ENCODE measurements at regions not wholly inside any gene's neighbourhood (a gene's known extent, or its start where the extent isn't known, plus 50 kb on each side); places are given as distances from the start of the nearest gene placed in this dataset.
"Not testable (repeated sequence)": the region's sequence is repeated elsewhere in the genome, so short reads cannot be mapped to it uniquely, and the experiment has no call there.

DNA sequence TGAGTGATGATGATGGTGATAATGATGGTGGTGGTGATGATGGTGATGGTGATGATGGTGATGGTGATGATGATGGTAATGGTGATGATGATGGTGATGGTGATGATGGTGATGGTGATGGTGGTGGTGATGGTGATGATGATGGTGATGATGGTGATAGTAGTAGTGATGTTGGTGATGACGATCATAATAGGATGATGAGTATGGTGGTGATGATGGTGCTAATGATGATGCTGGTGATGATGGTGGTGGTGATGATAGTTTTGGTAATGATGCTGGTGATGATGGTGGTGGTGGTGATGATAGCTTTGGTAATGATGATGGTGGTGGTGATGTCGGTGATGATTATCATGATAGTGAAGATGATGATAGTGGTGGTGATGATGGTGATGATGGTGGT is 171.5 kb upstream of the SFSWAP start:
- DNase-seq (ENCODE audit: low read depth, low spot score), result no peak

DNA sequence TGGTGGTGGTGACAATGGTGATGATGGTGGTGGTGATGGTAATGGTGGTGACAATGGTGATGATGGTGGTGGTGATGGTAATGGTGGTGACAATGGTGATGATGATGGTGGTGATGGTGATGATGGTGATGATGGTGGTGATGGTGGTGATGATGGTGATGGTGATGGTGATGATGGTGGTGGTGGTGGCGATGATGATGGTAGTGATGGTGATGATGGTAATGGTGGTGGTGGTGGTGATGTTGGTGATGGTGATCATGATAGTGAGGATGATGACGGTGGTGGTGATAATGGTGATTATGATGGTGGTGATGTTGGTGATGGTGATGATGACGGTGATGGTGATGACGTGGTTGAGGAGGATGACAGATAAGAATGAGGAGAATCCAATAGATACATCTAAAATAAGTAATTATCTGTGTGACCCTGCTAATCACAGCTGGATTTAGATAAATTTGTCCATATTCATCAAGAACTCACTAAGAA is 170.7 kb upstream of the SFSWAP start:
- DNase-seq (ENCODE audit: low read depth, low spot score), result no peak

DNA sequence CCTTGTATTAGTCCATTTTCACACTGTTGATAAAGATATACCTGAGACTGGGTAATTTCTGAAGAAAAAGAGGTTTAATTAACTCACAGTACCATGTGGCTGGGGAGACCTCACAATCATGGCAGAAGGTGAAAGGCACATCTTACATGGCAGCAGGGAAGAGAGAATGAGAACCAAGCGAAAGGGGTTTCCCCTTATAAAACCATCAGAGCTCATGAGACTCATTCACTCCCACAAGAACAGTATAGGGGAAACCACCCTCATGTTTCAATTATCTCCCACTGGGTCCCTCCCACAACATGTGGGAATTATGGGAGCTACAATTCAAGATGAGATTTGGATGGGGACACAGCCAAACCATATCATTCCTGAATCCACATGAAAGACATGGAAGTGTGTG is 169.4 kb upstream of the SFSWAP start:
- DNase-seq (ENCODE audit: low read depth, low spot score), result not testable (repeated sequence)

DNA sequence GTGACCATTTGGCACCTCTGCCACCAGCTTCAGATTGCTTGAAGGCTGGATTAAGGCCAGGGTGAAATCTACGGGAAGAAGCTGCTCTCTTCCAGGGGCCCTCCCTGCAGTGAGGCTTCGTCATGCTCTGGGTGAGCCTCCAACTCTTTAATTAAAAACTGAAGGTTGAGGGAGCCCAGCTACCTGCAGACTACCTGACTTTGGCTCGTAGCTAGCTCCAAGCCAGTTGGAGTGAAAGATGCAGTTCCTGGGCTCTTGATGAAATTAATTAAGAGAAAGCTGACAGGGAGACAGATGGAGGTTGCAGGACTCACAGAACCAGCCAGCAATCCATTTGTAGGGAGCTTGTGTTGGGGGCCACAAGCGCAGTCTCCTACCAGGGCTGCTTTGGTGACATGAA is 168.5 kb upstream of the SFSWAP start:
- DNase-seq (ENCODE audit: low read depth, low spot score), result no peak

DNA sequence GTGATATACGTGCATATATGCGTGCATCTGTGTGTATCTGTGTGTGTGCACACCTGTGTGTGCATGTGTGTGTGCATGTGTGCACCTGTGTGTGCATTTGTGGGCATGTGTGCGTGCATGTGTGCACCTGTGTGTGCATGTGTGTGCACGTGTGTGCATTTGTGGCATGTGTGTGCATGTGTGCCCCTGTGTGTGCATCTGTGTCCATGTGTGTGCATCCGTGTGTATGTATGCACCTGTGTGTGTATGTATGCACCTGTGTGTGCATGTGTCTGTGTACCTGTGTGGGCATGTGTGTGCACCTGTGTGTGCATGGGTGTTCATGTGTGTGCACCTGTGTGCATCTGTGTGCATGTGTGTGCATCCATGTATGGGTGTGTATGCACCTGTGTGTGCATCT is 167.8 kb upstream of the SFSWAP start:
- DNase-seq (ENCODE audit: low read depth, low spot score), result no peak

DNA sequence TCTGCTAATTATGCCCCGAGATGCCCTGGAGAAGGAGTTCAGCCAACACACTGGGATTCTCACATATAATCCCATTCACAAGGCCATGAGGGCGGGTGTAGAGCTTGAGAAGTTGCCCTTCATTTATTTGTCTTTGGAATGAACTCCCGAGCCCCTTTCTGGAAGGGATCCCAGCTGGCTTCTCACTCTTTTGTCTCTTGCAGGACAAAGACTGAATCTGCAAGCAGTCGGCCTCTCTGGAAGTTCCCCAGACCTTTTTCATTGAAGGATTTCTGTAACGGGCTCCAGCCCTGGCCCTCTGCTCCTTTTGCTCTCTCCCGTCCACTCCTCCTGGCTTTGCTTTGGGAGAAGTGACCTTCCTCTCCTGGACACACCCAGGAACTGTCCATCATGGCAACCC is 163.3 kb upstream of the SFSWAP start:
- DNase-seq (ENCODE audit: low read depth, low spot score), result no peak

DNA sequence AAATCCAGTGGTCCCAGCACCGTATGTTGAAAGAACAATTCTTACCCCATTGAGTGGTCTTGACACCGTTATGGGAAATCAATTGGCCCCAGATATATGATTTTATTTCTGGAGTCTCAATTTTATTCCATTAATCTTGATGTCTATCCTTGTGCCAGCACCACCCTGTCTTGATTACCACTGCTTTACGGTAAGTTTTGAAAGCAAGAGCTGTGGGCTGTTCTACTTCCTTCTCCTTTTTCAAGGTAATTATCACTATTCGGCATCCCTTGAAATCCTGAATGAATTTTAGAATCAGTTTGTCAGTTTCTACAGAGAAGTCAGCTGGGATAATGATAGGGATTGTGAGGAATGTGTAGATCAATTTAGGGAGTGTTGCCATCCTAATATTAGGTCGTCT is 160.8 kb upstream of the SFSWAP start:
- no peak for DNase-seq (ENCODE audit: low read depth, low spot score)

DNA sequence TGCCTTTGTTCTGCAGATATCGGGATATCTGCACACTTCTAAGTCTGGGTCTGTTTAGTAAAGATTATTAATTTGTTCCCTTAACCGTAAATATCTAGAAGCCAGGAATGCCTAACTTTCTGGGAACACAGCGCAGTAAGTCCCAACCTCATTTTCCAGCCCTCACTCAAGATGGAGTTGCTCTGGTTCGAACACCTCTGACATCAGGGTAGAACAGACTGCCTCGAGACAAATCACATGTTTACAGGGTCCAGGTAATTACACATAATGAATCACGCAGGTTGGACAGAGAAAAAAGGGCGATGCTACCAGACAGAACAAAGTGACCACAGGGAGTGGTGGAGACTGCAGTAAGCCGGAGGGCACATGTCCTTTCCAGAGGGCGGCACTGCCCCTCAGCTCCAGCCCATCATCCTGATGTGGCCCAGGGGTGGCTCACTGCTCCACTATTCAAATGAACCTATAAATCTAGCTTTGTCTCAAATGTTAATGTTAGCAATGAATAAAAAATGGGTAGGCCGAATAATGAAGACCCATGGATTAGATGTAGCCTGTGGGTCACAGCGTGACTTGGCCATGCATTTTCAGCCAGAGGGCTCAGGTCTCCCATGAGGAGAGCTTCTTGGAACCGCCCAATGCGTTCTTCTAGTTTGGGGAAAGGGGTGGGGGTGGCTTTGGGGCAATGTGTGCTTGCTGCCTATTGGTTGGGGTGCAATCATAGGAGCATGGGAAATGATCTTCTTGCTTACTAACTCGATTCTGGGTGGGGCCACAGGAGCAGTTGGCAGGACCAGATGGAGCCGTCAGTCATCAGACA is 159.0 kb upstream of the SFSWAP start:
- DNase-seq (ENCODE audit: low read depth, low spot score), result no peak

DNA sequence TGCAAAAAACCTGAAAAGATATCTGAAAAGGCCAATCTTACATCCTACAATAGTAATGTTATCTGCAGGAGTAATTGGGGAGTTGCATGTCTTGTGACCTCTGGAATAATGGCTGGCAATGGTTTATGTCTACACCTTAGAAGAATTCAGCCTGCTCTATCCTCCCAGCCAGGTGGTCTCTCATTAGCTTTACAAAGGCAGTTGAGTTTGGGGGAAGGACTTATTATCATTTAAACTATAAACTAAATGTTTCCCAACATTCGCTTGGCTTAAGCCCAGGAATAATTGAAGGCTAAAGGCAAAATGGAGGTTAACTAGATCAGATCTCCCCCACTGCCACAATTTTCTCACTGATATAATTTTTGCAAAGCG is 158.4 kb upstream of the SFSWAP start:
- no peak for DNase-seq (ENCODE audit: low read depth, low spot score)

DNA sequence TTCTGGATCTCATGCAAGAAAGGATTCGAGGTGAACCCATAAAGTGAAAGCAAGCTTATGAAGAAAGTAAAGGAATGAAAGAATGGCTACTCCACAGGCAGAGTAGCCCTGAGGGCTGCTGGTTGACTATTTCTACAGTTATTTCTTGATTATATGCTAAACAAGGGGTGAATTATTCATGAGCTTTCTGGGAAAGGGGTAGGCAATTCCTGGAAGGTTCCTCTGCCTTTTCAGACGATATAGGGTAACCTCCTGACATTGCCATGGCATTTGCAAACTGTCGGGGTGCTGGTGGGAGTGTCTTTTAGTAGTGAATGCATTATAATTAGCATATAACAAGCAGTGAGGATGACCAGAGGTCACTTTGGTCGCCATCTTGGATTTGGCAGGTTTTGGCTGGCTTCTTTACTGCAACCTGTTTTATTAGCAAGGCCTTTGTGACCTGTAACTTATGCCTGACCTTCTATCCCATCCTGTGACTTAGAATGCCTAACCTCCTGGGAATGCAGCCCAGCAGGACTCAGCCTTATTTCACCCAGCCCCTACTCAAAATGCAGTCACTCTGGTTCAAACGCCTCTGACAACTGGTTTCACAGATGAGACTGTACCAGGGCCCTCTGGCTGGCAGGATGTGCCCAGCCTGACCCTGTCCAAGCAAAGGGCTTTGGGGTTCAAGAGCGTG is 157.7 kb upstream of the SFSWAP start:
- no peak for DNase-seq (ENCODE audit: low read depth, low spot score)

DNA sequence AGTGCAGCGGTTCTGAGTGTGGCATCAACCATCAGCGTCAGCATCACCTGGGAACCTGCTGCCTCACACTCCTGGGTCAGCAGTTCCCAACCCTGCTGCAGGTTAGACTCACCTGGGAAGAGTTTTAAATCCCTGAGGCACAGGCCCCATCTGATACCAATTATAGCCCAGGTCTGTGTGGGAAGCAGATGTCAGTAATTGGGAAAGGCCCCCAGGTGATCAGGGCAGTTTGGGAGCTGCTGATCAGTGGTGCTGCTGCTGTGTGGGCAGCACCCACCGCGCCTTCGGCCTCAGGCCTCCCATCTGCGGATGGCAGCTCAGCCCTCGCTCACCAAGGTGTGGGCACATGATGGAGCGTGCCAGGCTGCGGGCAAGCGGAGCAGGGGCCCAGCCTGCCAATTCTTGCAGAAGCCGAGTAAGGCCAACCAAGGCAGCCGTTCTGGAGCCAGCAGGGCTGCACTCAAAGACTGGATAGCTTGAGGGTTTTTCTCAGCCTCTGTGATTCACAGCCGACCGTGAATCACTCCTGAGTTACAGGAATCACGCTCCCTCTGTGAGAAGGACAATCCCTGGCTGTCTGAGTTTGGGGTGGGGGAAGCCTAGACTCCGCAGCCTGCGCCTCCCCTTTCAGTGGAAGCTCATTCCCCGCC is 155.6 kb upstream of the SFSWAP start:
- no peak for DNase-seq (ENCODE audit: low read depth, low spot score)

DNA sequence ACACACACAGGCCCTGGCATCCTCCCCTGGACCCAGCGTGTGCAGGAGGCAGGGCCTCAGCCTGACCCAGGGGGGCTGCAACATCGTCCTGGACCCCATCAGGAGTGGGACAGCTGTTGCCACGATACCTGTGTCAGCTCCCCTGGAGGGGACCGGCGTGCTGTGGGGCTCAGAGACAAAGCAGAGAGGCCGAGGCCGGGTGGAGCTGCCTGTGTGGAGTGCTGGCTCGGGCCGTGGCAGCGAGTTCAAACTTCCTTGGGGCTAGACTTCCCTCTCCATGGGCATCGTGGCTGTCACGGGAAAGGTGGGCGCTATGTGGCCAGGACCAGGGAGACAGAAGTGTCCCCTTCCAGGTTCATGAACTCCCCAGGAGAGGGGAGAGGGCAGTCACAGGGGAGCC is 155.0 kb upstream of the SFSWAP start:
- DNase-seq (ENCODE audit: low read depth, low spot score), result no peak

DNA sequence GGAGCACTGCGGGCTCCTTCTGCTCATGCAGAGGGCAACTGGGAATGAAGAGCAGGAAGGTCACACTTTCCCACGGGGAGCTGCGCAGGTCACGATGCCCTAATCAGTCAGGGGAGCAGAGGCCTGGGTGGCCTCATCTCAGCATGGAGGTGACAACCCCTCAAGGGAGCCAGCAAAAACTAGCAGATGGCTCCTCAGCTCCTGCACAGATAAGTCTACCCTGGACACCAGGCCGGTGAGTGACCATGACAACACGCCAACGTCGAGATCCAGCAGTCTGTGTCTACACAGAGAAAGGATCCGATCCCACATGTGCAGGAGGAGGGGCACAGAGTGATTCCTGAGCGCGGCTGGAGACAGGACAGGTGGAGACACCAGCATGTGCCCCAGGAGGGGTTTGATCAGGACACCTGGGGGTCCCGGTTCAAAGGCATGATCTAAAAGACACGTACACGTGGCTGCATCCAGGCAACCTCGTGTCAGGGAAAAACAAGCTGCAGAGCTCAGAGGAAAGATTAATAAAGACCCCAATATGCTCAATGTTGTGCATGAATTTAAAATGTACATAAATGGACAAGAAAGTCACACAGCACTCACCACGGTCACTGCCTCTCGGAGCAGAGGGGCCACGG is 153.7 kb upstream of the SFSWAP start:
- no peak for DNase-seq (ENCODE audit: low read depth, low spot score)

DNA sequence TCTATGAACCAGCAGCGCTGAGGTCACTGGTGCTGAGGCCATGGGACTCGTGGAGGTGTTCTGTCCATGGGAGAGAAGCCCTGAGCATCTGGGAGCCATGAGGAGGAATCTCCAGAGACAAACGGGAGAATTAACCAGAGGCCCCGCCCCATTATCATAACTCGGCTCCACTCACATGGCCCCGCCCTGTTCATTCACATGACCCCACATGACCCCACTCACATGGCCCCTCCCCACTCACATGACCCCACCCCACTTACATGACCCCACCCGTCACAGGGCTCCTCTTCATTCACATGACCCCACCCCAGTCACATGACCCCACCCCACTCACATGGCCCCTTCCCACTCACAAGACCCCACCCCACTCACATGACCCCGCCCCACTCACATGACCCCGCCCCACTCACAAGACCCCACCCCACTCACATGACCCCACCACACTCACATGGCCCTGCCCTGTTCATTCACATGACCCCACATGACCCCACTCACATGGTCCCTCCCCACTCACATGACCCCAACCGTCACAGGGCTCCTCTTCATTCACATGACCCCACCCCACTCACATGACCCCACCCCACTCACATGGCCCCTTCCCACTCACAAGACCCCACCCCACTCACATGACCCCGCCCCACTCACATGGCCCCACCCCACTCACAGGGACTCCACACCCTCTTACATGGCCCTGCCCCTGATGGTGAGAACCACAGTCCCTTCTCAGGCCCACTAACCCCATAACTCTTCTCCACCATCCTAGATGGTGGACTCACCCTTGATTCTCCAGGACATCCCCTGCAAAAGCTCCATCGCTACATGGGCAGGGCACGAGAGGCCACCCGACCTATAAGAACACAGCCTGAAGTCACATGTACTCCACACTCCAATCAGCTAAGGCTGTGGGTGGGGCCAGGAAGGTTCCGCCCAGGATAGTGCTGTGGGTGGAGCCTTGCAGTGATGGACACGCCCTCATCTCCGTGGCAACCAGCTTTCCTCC is 151.1 kb upstream of the SFSWAP start:
- DNase-seq (ENCODE audit: low read depth, low spot score), result no peak

DNA sequence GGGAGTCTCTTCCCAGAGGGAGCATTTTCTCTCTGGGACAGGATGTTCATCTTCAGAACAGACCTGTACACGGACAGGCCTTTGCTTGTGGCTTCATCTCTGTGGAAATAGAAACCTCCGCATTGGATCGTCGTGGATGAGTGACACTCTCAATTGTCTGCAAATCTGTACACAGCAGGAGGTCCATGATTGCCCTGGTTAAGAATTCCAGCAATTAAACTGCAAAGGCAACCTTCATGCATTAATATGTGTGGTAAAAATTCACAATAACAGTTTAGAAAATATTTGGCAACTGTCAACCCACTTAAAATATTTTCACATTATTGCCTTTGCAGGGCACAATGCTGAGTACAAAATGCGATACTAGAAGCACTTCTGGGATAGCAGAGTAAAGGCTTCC is 149.8 kb upstream of the SFSWAP start:
- DNase-seq (ENCODE audit: low read depth, low spot score), result no peak

DNA sequence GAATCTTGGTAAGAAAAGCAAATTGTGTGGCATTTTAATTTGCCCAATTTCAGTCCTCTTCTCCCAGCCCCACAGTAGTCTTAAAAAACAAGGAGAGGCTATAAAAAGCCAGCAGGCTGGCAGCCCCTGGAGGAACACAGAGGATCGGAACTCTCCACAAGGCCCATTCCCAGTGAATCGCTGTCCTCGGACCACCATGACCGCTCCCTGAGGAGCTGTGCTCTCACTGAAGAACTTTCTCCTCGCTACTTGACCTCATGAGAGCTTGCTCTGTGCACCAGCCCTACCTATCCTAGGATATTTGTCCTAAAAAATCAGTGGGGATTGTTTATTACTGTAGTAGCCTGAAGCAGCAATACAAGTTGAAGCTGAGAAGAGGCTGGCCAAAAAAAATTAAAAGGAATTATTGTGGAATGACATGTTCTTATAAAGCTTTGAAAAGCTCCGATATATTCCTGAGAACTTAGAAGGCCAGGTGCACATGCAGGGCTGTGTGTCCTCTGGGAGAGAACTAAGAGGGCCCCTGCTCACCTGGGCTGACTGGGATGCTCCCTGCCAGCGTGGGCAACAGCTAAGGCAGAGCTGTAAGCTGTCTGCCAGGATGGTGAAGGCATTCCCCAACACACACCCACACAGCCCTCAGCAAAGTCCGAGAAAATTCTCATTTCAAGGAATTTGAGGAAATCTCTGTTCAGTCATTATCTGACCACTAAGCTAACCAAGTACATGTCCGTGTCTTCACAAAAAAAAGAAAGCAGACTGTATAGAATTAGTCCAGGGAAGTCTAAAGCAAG is 148.8 kb upstream of the SFSWAP start:
- DNase-seq (ENCODE audit: low read depth, low spot score), result no peak

DNA sequence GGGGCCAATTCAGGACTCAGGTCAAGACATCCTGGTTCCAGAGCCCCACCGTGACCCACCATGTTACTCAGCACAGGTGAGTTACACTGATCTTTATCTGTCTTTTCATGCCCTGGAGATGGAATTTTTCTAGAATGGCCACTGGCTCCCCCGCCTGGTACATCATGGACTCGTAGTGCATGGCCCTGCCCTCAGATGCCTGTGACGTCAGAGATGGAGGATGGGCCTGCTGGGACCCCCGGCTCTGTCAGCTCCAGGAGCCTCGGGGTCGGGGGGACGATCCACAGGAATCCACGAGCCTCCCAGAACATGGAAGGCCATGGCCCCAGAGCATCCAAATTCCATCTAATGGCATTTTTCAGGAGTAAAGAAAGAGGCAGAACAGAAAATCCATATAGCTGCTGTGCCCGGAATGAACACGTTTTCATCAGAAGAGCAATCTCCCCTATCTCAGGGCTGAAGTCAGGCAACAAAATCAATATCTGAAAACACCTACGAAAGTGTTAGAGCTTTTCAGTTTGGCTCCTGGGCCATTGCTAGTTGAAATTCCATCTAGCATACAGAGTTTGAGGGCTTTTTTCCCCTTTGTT is 146.7 kb upstream of the SFSWAP start:
- not testable (repeated sequence) for DNase-seq (ENCODE audit: low read depth, low spot score)

DNA sequence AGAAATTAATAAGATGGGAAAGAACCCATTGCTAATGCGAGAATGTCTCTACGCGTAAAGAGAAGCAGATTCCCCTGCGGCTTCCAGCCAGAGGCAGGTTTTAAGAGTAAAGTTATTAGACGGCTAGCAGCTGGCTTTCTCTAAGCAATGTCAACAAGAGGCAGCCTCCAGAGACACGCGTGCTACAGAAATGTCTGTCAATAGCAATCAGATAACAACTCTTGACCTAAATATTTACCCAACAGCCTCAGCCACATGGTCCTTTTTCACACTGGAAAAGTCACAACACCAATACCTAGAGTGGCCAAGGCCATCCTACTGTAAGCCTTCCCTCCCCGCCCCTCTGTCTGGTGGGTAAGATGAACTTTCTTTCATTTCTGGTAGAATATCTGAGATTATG is 146.0 kb upstream of the SFSWAP start:
- DNase-seq (ENCODE audit: low read depth, low spot score), result no peak

DNA sequence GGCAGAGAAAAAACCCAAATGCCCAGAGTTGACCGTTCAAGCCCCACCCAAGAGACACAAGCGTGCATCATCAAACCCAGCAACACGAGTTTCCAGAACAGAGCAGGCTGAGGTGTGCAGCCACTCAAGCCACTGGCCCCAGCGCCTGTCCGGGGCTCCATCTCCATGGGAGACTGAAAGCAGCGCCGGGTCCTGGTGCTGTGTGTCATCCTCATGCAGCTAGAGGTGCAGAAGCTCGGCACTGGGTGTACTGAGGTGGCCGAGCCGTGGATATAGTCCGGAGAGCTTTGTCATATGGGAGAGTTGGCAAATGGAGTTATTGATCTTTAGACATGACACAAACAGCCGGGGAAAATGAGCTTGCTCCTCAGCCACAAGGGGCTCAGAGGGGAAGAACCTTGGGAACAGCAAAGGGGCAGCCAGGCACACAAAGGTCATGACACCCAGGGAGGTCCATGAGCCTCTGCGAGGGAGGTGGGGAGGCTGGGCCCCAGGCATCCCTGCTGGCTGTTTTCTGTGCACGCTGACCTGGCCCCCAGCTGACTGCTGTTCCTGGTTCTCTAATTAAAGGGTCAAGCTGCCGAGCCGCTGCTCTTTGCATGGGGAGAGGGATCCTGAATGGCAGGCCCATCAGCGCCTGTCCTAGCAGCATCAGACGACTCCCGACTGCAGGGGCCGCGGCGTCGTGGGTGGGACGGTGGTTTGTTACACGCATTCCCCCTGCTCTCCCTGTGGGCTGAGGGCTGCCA is 145.4 kb upstream of the SFSWAP start:
- no peak for DNase-seq (ENCODE audit: low read depth, low spot score)

Data from activated CD4-positive, CD25-positive, alpha-beta regulatory T cell treated with anti-CD3 and anti-CD28 coated beads, Interleukin-2, amount 50 U/mL, for 16 hours (primary cell).